22Rv1 (cell line): ENCODE measurements at regions not wholly inside any gene's neighbourhood (a gene's known extent, or its start where the extent isn't known, plus 50 kb on each side); places are given as distances from the start of the nearest gene placed in this dataset.
"Not testable (repeated sequence)": the region's sequence is repeated elsewhere in the genome, so short reads cannot be mapped to it uniquely, and the experiment has no call there.

ENCODE experiments used
- CTCF ChIP-seq: fragments of 450-650 bp; IDR thresholded peaks from 2 replicates; pipeline ENCODE4 v1.5.1; 2017; ENCODE audit warnings: mild to moderate bottlenecking
- ZFX ChIP-seq: fragments of 450-650 bp; IDR thresholded peaks from 2 replicates; pipeline ENCODE4 v1.6.1; 2017; ENCODE audit warnings: antibody characterized with exemption, borderline replicate concordance

GRCh38 chr18:14224551-14225285 lies 92.5 kb upstream of the ZNF519 start:
- not testable (repeated sequence) for TF ChIP-seq CTCF, ZFX
